ENCODE measurements at regions not wholly inside any gene's neighbourhood (a gene's known extent, or its start where the extent isn't known, plus 50 kb on each side); places are given as distances from the start of the nearest gene placed in this dataset.

DNA sequence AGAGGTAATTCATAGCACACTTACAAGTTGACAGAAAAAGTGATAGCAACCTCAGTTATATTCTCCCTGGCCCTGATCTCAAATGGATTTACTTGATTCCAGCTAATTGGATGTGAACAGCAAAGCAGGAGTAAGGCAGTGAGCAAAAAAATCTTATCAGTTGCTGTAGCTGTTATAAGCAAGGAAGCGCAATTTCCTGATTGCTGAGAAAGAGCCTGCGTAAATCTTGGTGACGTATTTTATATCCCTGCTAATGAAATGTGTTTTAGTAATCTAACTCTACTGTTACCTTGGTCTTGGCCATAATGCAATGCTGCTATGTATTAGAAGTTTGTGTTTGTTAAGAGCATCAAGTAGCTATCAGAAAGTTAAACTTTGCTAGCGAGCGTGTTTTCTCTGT, 661.2 kb upstream of the SEMA6A start:
- H3K27ac Mint-ChIP-seq, result no peak overlapping the region
- H3K36me3 Mint-ChIP-seq, result peaks cover 0 to 7% of the 10 kb centered on the region in 2 donors
- no peak for ATAC-seq
- no peak for DNase-seq (ENCODE audit: low spot score in 2 of 2)
- H3K9me3 Mint-ChIP-seq, result peaks cover 16 to 19% of the 10 kb centered on the region in 2 donors

GRCh38 chr5:117230375-117230774, 655.8 kb upstream of the SEMA6A start:
- ATAC-seq, result no peak
- Mint-ChIP-seq H3K27ac (no peak overlapping the region), H3K9me3 (peaks cover 6 to 11% of the 10 kb centered on the region in 2 donors), H3K36me3 (no peaks in the 10 kb centered on the region)
- no peak for DNase-seq (ENCODE audit: low spot score in 2 of 2)

DNA sequence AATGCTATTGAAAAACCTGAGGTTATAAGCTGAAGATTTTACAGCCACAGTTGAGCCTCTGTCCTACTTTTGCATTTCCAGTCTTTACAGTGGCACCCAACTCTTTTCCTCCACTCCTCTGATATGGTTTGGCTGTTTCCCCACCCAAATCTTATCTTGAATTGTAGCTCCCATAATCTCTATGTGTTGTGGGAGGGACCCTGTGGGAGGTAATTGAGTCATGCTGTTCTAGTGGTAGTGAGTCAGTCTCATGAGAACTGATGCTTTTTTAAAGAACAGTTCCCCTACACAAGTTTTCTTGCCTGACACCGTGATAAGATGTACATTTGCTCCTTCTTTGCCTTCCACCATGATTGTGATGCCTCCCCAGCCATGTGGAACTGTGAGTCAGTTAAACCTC, 646.1 kb upstream of the SEMA6A start:
- ATAC-seq, result no peak

DNA sequence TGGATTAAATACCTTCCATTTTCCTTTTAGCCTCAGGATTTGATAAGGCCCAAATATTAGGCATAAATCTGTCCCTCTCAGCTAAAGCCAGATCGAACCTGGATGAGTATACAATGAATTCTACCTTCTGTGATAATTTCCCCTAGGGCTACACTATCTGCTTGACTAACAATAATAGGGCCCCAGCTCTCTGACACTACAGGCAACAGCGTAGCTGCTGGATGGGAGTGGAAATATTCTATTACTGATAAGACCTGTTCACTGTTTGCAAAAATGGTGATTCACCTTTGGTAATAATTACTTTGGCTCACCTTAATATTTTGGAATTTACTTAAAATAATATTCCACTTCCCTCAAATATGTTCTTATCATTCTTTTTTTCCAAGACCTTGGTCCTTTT, 644.2 kb upstream of the SEMA6A start:
- DNase-seq (ENCODE audit: low spot score in 2 of 2) (no peak), ATAC-seq (no peak)
- no peaks in the 10 kb centered on the region for H3K36me3 Mint-ChIP-seq
- peaks cover 8 to 27% of the 10 kb centered on the region in 2 donors for H3K9me3 Mint-ChIP-seq
- no peak overlapping the region for H3K27ac Mint-ChIP-seq

More for the DNA sequence above, 646.1 kb upstream of the SEMA6A start:
- Mint-ChIP-seq H3K27ac (no peak overlapping the region), H3K36me3 (no peaks in the 10 kb centered on the region), H3K9me3 (peaks cover 8 to 29% of the 10 kb centered on the region in 2 donors)
- no peak for DNase-seq (ENCODE audit: low spot score in 2 of 2)

GRCh38 chr5:117212866-117213265, 638.2 kb upstream of the SEMA6A start:
- ATAC-seq (no peak), DNase-seq (ENCODE audit: low spot score in 2 of 2) (no peak)
- no peaks in the 10 kb centered on the region for H3K36me3 Mint-ChIP-seq
- H3K27ac Mint-ChIP-seq, result no peak overlapping the region
- H3K9me3 Mint-ChIP-seq, result peaks cover 25 to 30% of the 10 kb centered on the region in 2 donors

DNA sequence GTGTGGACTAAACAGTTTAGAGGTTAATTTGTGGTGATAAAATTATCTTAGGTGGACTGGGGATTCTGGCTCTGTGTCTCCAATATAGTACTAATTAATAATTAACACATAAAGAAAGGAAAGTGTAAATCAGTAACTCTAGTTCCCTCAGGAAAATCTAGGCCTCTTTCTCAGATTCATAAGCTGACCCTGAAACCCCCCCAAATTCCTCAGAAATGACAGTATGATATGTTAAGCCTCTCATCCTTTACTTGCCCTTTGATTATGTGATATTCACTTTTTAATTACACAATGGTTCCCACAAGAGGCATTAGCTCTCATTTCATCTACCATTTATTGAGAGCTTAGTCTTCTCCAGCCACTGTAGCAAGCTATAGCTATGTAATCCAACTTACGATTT, 636.2 kb upstream of the SEMA6A start:
- no peak for ATAC-seq
- Mint-ChIP-seq H3K27ac (no peak overlapping the region), H3K36me3 (no peaks in the 10 kb centered on the region), H3K9me3 (peaks cover 25 to 26% of the 10 kb centered on the region in 2 donors)
- DNase-seq (ENCODE audit: low spot score in 2 of 2), result no peak

GRCh38 chr5:117209479-117209878, 634.9 kb upstream of the SEMA6A start:
- Mint-ChIP-seq H3K9me3 (peaks cover 22 to 25% of the 10 kb centered on the region in 2 donors), H3K36me3 (no peaks in the 10 kb centered on the region), H3K27ac (no peak overlapping the region)
- no peak for ATAC-seq
- no peak for DNase-seq (ENCODE audit: low spot score in 2 of 2)

GRCh38 chr5:117207088-117207668, 632.6 kb upstream of the SEMA6A start:
- Mint-ChIP-seq H3K36me3 (no peaks in the 10 kb centered on the region), H3K9me3 (peaks cover 19 to 20% of the 10 kb centered on the region in 2 donors), H3K27ac (no peak overlapping the region)
- DNase-seq (ENCODE audit: low spot score in 2 of 2) (no peak), ATAC-seq (no peak)

- no peak overlapping the region for H3K27ac Mint-ChIP-seq
- H3K36me3 Mint-ChIP-seq, result no peaks in the 10 kb centered on the region
- DNase-seq (ENCODE audit: low spot score in 2 of 2), result no peak
- peaks cover 17 to 20% of the 10 kb centered on the region in 2 donors for H3K9me3 Mint-ChIP-seq
- ATAC-seq, result no peak
Measured at GRCh38 chr5:117205894-117206293, 631.3 kb upstream of the SEMA6A start.

- DNase-seq (ENCODE audit: low spot score in 2 of 2) (no peak), ATAC-seq (no peak)
- H3K27ac Mint-ChIP-seq, result no peak overlapping the region
- H3K36me3 Mint-ChIP-seq, result no peaks in the 10 kb centered on the region
- H3K9me3 Mint-ChIP-seq, result peaks cover 19 to 20% of the 10 kb centered on the region in 2 donors
Measured at GRCh38 chr5:117204926-117205869, 630.6 kb upstream of the SEMA6A start.

DNA sequence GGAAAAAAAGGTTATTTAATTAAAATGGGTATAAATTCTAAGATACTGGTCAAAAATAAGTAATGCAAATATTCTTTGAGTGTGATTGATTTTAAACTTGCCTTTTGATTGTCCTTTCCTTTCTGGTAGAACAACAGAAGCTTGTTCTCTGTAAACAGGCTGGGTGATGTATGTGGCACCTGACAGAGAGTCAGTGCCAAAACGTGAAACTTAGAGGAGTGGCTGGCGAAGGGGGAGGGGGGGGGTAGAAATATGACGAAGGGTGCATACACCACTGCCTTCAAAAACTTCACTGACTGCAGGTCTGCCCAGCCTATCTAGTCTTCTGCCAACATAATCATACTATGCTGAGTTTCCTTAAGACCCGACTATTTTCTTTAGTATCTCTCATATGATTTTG, 629.8 kb upstream of the SEMA6A start:
- Mint-ChIP-seq H3K27ac (no peak overlapping the region), H3K9me3 (peaks cover 12 to 13% of the 10 kb centered on the region in 2 donors), H3K36me3 (no peaks in the 10 kb centered on the region)
- no peak for ATAC-seq
- no peak for DNase-seq (ENCODE audit: low spot score in 2 of 2)

DNA sequence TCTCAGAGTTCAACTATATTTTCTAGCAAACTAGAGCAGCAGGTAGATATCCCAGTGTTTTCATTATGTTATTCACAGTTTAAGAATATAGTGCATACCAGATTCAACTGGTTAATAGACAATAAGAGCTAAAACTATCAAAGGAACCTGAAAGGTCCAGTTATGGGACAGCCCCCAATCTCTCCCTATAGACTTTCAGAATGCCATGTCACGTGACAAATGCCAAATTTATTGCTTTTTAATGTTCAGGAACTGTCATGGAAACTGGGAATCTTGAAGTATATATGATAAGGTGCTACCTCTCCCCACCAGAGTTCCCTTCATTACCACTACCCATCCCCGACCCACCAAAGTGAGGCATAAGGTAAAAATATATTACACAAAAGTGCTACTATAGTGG, 629.0 kb upstream of the SEMA6A start:
- no peaks in the 10 kb centered on the region for H3K36me3 Mint-ChIP-seq
- DNase-seq (ENCODE audit: low spot score in 2 of 2) (no peak), ATAC-seq (no peak)
- no peak overlapping the region for H3K27ac Mint-ChIP-seq
- peaks cover 9 to 11% of the 10 kb centered on the region in 2 donors for H3K9me3 Mint-ChIP-seq

- ATAC-seq (no peak), DNase-seq (ENCODE audit: low spot score in 2 of 2) (no peak)
- H3K9me3 Mint-ChIP-seq, result peaks cover 8 to 9% of the 10 kb centered on the region in 2 donors
- H3K36me3 Mint-ChIP-seq, result no peaks in the 10 kb centered on the region
- H3K27ac Mint-ChIP-seq, result no peak overlapping the region
Measured at GRCh38 chr5:117201001-117201400, 626.4 kb upstream of the SEMA6A start.

- Mint-ChIP-seq H3K27ac (no peak overlapping the region), H3K9me3 (peaks cover 2 to 12% of the 10 kb centered on the region in 2 donors), H3K36me3 (no peaks in the 10 kb centered on the region)
- no peak for DNase-seq (ENCODE audit: low spot score in 2 of 2)
- ATAC-seq, result no peak
Measured at GRCh38 chr5:117195076-117195475, 620.5 kb upstream of the SEMA6A start.

- DNase-seq (ENCODE audit: low spot score in 2 of 2) (no peak), ATAC-seq (no peak)
- Mint-ChIP-seq H3K9me3 (peaks cover 9 to 19% of the 10 kb centered on the region in 2 donors), H3K36me3 (no peaks in the 10 kb centered on the region), H3K27ac (no peak overlapping the region)
Measured at GRCh38 chr5:117191251-117191650, 616.6 kb upstream of the SEMA6A start.

GRCh38 chr5:117189784-117190183, 615.2 kb upstream of the SEMA6A start:
- DNase-seq (ENCODE audit: low spot score in 2 of 2), result no peak

GRCh38 chr5:117188211-117188610, 613.6 kb upstream of the SEMA6A start:
- H3K36me3 Mint-ChIP-seq, result no peaks in the 10 kb centered on the region
- no peak for DNase-seq (ENCODE audit: low spot score in 2 of 2)
- H3K27ac Mint-ChIP-seq, result no peak overlapping the region
- peaks cover 14 to 15% of the 10 kb centered on the region in 2 donors for H3K9me3 Mint-ChIP-seq
- no peak for ATAC-seq

More at GRCh38 chr5:117189784-117190183, 615.2 kb upstream of the SEMA6A start:
- Mint-ChIP-seq H3K27ac (no peak overlapping the region), H3K36me3 (no peaks in the 10 kb centered on the region), H3K9me3 (peaks cover 9 to 17% of the 10 kb centered on the region in 2 donors)
- ATAC-seq, result no peak

All from activated naive CD4-positive, alpha-beta T cell treated with anti-CD3 and anti-CD28 coated beads, Interleukin-2, amount 50 U/mL, for 72 hours (primary cell).